ENCODE measurements at regions not wholly inside any gene's neighbourhood (a gene's known extent, or its start where the extent isn't known, plus 50 kb on each side); places are given as distances from the start of the nearest gene placed in this dataset.

GRCh38 chr2:150388289-150388625 is 99.2 kb downstream of the RND3 start:
- TF ChIP-seq CTCF (IDR thresholded peaks at IDR 0.05; ENCODE audit: low read depth, low read length) (no peak), EZH2phosphoT487 (IDR thresholded peaks at IDR 0.05; ENCODE audit: low read depth) (no peak)
